IMR-90 (cell line): ENCODE measurements at regions not wholly inside any gene's neighbourhood (a gene's known extent, or its start where the extent isn't known, plus 50 kb on each side); places are given as distances from the start of the nearest gene placed in this dataset.

Experiments used
- ATAC-seq: fragments of 200-7000 bp; cut with Tn5 transposase; 2 replicates; pipeline ENCODE4 v1.9.1; 2020; ENCODE audit warnings: low read depth, mild to moderate bottlenecking, moderate library complexity
- BruUV-seq: library from RNA; stranded (reverse); fragments of 400-500 nt; replicated peaks from 2 replicates; lab custom pipeline; 2021; lab: Mats Ljungman, UMichigan
- CTCF ChIA-PET: fragments of 300-600 bp; formaldehyde crosslinking; extraction: SDS; loops from one replicate; lab custom pipeline; 2021; ENCODE audit warnings: antibody characterized with exemption; lab: Yijun Ruan, JAX
- POLR2A ChIA-PET: fragments of 300-600 bp; sonication (Branson Sonifier 250); formaldehyde crosslinking; loops from one replicate; lab custom pipeline; 2022; ENCODE audit warnings: antibody characterized with exemption; ENCODE audit not compliant: unreplicated experiment; lab: Charles Lee
- DNase-seq: peaks from one replicate; pipeline ENCODE4 v3.0.0; 2013
- H2AFZ ChIP-seq: replicated peaks from 2 replicates; pipeline ENCODE3; 2013; ENCODE audit warnings: low read length, mild to moderate bottlenecking; ENCODE audit not compliant: poor library complexity
- H2AK5ac ChIP-seq: 2 replicates; pipeline ENCODE4 v1.6.1; 2013; ENCODE audit warnings: low read depth, low read length, inconsistent platforms
- H2AK9ac ChIP-seq: replicated peaks from 2 replicates; pipeline ENCODE3; 2013; ENCODE audit warnings: mild to moderate bottlenecking, low read depth, low read length, moderate library complexity; ENCODE audit not compliant: poor library complexity
- H2BK120ac ChIP-seq: 2 replicates; pipeline ENCODE4 v1.6.1; 2013; ENCODE audit warnings: low read depth, low read length, inconsistent platforms
- H2BK15ac ChIP-seq: 3 replicates; pipeline ENCODE4 v1.6.1; 2013; ENCODE audit warnings: low read depth, low read length, inconsistent platforms
- H2BK20ac ChIP-seq: 2 replicates; pipeline ENCODE4 v1.6.1; 2013; ENCODE audit warnings: low read depth, mild to moderate bottlenecking, inconsistent platforms, low read length, moderate library complexity
- H2BK5ac ChIP-seq: 2 replicates; pipeline ENCODE4 v1.6.1; 2013; ENCODE audit warnings: mild to moderate bottlenecking, low read depth, low read length, inconsistent platforms; ENCODE audit not compliant: poor library complexity, severe bottlenecking
- H3K14ac ChIP-seq: replicated peaks from 2 replicates; pipeline ENCODE4 v1.6.1; 2013; ENCODE audit warnings: low read depth, low read length, inconsistent platforms
- H3K18ac ChIP-seq: 2 replicates; pipeline ENCODE4 v1.6.1; 2013; ENCODE audit warnings: low read depth, low read length, control low read depth
- H3K23ac ChIP-seq: 2 replicates; pipeline ENCODE4 v1.6.1; 2013; ENCODE audit warnings: low read depth, low read length, inconsistent platforms
- H3K27ac ChIP-seq: 2 replicates; pipeline ENCODE4 v1.5.1; 2013; ENCODE audit warnings: mild to moderate bottlenecking, control low read depth, low read length; ENCODE audit not compliant: insufficient read depth
- H3K27me3 ChIP-seq: 2 replicates; pipeline ENCODE4 v1.6.1; 2013; ENCODE audit warnings: low read length; ENCODE audit not compliant: control insufficient read depth, insufficient read depth
- H3K36me3 ChIP-seq: 2 replicates; pipeline ENCODE4 v1.6.1; 2013; ENCODE audit warnings: low read length, mixed read lengths; ENCODE audit not compliant: control insufficient read depth, insufficient read depth
- H3K4ac ChIP-seq: 2 replicates; pipeline ENCODE4 v1.6.1; 2013; ENCODE audit warnings: low read depth, low read length, inconsistent platforms
- H3K4me1 ChIP-seq: 2 replicates; pipeline ENCODE4 v1.6.1; 2013; ENCODE audit warnings: low read length, mixed read lengths; ENCODE audit not compliant: control insufficient read depth, insufficient read depth
- H3K4me2 ChIP-seq: 2 replicates; pipeline ENCODE4 v1.6.1; 2013; ENCODE audit warnings: low read depth, mild to moderate bottlenecking, control low read depth, low read length, moderate library complexity
- H3K4me3 ChIP-seq: 2 replicates; pipeline ENCODE4 v1.5.1; 2013; ENCODE audit warnings: low read depth, mild to moderate bottlenecking, control low read depth, low read length, moderate library complexity; ENCODE audit not compliant: insufficient read depth
- H3K56ac ChIP-seq: 2 replicates; pipeline ENCODE4 v1.6.1; 2013; ENCODE audit warnings: low read length, inconsistent platforms; ENCODE audit not compliant: insufficient read depth; ENCODE audit errors: extremely low read depth
- H3K79me1 ChIP-seq, 2 experiments: 2 replicates each; pipeline ENCODE4 v1.6.1; 2013; ENCODE audit warnings: low read length in 2 of 2, inconsistent platforms in 1 of 2, low read depth in 1 of 2
- H3K9ac ChIP-seq: 2 replicates; pipeline ENCODE4 v1.6.1; 2013; ENCODE audit warnings: low read depth, low read length, control low read depth
- H3K9me1 ChIP-seq: 2 replicates; pipeline ENCODE4 v1.6.1; 2013; ENCODE audit warnings: low read length, inconsistent platforms; ENCODE audit not compliant: insufficient read depth
- H3K9me3 ChIP-seq: 2 replicates; pipeline ENCODE4 v1.6.1; 2013; ENCODE audit warnings: low read length; ENCODE audit not compliant: control insufficient read depth, insufficient read depth
- H4K20me1 ChIP-seq: 2 replicates; pipeline ENCODE4 v1.6.1; 2013; ENCODE audit warnings: low read length, inconsistent platforms; ENCODE audit not compliant: insufficient read depth
- H4K5ac ChIP-seq: 2 replicates; pipeline ENCODE4 v1.6.1; 2013; ENCODE audit warnings: mild to moderate bottlenecking, low read depth, low read length, control low read depth
- H4K8ac ChIP-seq, 2 experiments: 2 replicates each; pipeline ENCODE4 v1.6.1; 2013; ENCODE audit warnings: low read depth in 2 of 2, low read length in 2 of 2, control low read depth in 1 of 2, inconsistent platforms in 1 of 2
- H4K91ac ChIP-seq: 2 replicates; pipeline ENCODE4 v1.6.1; 2013; ENCODE audit warnings: low read depth, low read length, inconsistent platforms; ENCODE audit not compliant: insufficient read depth
- CEBPB ChIP-seq: IDR thresholded peaks from 2 replicates; pipeline ENCODE4 v1.6.1; 2012; ENCODE audit warnings: low read depth, low read length, improper control_type of control experiment
- WGBS, 2 experiments: methylation state at CpG; one replicate each; pipeline versions ENCODE4 v1.1.5 to v1.1.7; 2013; ENCODE audit warnings: missing lambda C conversion rate in 2 of 2; ENCODE audit not compliant: insufficient read length in 1 of 2; ENCODE audit errors: extremely low coverage in 2 of 2; 5-methylcytosine and 5-hydroxymethylcytosine counted together
- dilution Hi-C: fragments of 300-500 bp; cut with HindIII; formaldehyde crosslinking; loops from one replicate; pipeline ENCODE4 v1.14.3; 2018; ENCODE audit warnings: low sequenced_read_pairs; ENCODE audit not compliant: unreplicated experiment
- in situ Hi-C: fragments of 300-500 bp; cut with MboI; formaldehyde crosslinking; loops from 3 replicates; pipeline ENCODE4 v1.14.3; 2019; ENCODE audit warnings: low sequenced_read_pairs, inconsistent platforms, mixed read lengths
- intact Hi-C: fragments of 100-400 bp; cut with micrococcal nuclease; formaldehyde crosslinking; loops from 2 replicates; pipeline ENCODE4 v1.10.0; 2022
- TF ChIP-seq, protein P1 (sequence below): fragments of 150-350 bp; IDR thresholded peaks from 2 replicates; pipeline ENCODE4 v1.6.1; 2017; ENCODE audit warnings: mild to moderate bottlenecking, antibody characterized with exemption, low read length, low read depth

DNA sequence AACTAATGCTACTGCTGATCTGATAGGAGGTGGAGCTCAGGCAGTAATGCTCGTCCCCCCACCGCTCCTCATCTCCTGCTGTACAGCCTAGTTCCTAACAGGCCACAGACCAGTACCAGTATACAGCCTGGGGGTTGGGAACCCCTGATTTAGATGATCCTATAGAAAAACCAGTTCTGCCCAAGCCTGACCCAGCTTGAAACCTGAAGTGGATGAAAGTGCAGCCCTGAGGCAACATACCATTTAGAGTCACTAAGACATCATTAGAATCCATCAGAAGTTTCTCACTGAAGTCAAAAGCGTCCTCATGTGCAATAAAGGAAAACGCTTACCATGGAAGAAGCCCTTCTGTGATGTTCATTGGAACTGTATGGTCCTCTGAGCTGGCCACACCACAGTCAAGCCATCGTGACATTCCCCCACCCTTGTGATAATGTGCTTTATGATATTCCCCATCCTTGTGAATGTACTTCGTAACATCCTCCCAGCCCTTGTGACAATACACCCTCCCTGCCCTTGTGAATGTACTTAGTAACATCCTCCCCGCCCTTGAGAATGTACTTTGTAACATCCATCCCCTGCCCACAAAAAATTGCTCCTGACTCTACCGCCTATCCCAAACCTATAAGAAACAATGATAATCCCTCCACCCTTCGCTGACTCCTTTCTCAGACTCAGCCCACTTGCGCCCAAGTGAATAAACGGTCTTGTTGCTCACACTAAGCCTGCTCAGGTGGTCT, 65.9 kb upstream of the HECTD2 start:
- no peak overlapping the region for H2AFZ ChIP-seq
- peaks cover 10% of the 10 kb centered on the region for H3K9me1 ChIP-seq
- ChIA-PET CTCF (interaction anchor here (0.5 kb wide), 1 partner anchor 465 kb away, joined by 4 read pairs; no protein-coding TSS in a partner anchor), POLR2A (no interaction called here)
- in situ Hi-C loops (no loop called here), intact Hi-C loops (no loop called here), dilution Hi-C loops (no loop called here)
- H3K14ac ChIP-seq = no peak overlapping the region
- H3K27ac ChIP-seq = no peak overlapping the region
- H3K9ac ChIP-seq = no peak overlapping the region
- no peak overlapping the region for H3K18ac ChIP-seq
- no peaks in the 10 kb centered on the region for H3K27me3 ChIP-seq
- H3K56ac ChIP-seq = no peak overlapping the region
- no peak for TF ChIP-seq CEBPB
- TF ChIP-seq, protein P1, sequence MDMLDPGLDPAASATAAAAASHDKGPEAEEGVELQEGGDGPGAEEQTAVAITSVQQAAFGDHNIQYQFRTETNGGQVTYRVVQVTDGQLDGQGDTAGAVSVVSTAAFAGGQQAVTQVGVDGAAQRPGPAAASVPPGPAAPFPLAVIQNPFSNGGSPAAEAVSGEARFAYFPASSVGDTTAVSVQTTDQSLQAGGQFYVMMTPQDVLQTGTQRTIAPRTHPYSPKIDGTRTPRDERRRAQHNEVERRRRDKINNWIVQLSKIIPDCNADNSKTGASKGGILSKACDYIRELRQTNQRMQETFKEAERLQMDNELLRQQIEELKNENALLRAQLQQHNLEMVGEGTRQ = no peak
- 100% methylated on average over 2 of the region's 11 CpGs; no CpG with 5 or more reads in 1 of the 2 experiments for WGBS, 2 experiments
- H3K23ac ChIP-seq = no peak overlapping the region
- H3K79me1 ChIP-seq = no peaks in the 10 kb centered on the region
- ATAC-seq (no peak), DNase-seq (no peak)
- no peaks in the 10 kb centered on the region for H3K36me3 ChIP-seq
- H2BK5ac ChIP-seq = no peak overlapping the region
- H2BK15ac ChIP-seq = peak overlapping the region; percentile 48; the same call in 1 of the 3 replicates
- no peak overlapping the region for H2BK20ac ChIP-seq
- no peak overlapping the region for H4K5ac ChIP-seq
- no peak overlapping the region for H2AK9ac ChIP-seq
- no peak overlapping the region; the same call in 1 of the 2 replicates for H2AK5ac ChIP-seq
- no peak overlapping the region for H4K8ac ChIP-seq
- H4K91ac ChIP-seq = no peak overlapping the region
- H2BK120ac ChIP-seq = no peak overlapping the region; the same call in 1 of the 2 replicates
- no peak overlapping the region for H3K4me2 ChIP-seq
- H3K9me3 ChIP-seq = no peaks in the 10 kb centered on the region
- H3K4me3 ChIP-seq = no peak overlapping the region
- H4K20me1 ChIP-seq = no peaks in the 10 kb centered on the region
- no peak overlapping the region for H3K4ac ChIP-seq
- H3K4me1 ChIP-seq = peaks cover 13% of the 10 kb centered on the region
- BruUV-seq = no TSS peak
